Astrocyte (in vitro differentiated cells and primary cell): ENCODE measurements at regions not wholly inside any gene's neighbourhood (a gene's known extent, or its start where the extent isn't known, plus 50 kb on each side); places are given as distances from the start of the nearest gene placed in this dataset.
A peak's percentile ranks its signal among the peaks of the same experiment; 100 is the strongest.

Experiments
- DNase-seq: peaks from one replicate; pipeline ENCODE4 v3.0.0-alpha.2; 2010; ENCODE audit warnings: low read depth
- FAIRE-seq: peaks from 2 replicates; lab custom pipeline; 2011; peaks lifted over from hg19 to GRCh38; lab: Jason Lieb, UNC
- H2AFZ ChIP-seq: 2 replicates; pipeline ENCODE4 v1.6.0; 2012; ENCODE audit warnings: low read depth, low read length, inconsistent platforms
- H3K27ac ChIP-seq: 2 replicates; pipeline ENCODE4 v1.5.1; 2011; ENCODE audit warnings: low read depth, low read length, inconsistent platforms
- H3K27me3 ChIP-seq: 2 replicates; pipeline ENCODE4 v1.6.0; 2011; ENCODE audit warnings: low read length, inconsistent platforms; ENCODE audit not compliant: insufficient read depth
- H3K36me3 ChIP-seq: 2 replicates; pipeline ENCODE4 v1.5.1; 2011; ENCODE audit warnings: low read length, inconsistent platforms; ENCODE audit not compliant: insufficient read depth
- H3K4me1 ChIP-seq: 2 replicates; pipeline ENCODE4 v1.5.1; 2011; ENCODE audit warnings: low read length, inconsistent platforms; ENCODE audit not compliant: insufficient read depth
- H3K4me2 ChIP-seq: 2 replicates; pipeline ENCODE4 v1.6.0; 2012; ENCODE audit warnings: low read length, inconsistent platforms
- H3K4me3 ChIP-seq: 2 replicates; pipeline ENCODE4 v1.5.1; 2011; ENCODE audit warnings: low read depth, mild to moderate bottlenecking, low read length, inconsistent platforms; ENCODE audit not compliant: insufficient read depth
- H3K79me2 ChIP-seq: 2 replicates; pipeline ENCODE4 v1.6.0; 2012; ENCODE audit warnings: mild to moderate bottlenecking, low read length, inconsistent platforms; ENCODE audit not compliant: insufficient read depth
- H3K9ac ChIP-seq: 2 replicates; pipeline ENCODE4 v1.6.0; 2012; ENCODE audit warnings: mild to moderate bottlenecking, low read length, inconsistent platforms
- H3K9me3 ChIP-seq: 2 replicates; pipeline ENCODE4 v1.5.1; 2012; ENCODE audit warnings: low read depth, mild to moderate bottlenecking, low read length, inconsistent platforms; ENCODE audit not compliant: insufficient read depth
- H4K20me1 ChIP-seq: 2 replicates; pipeline ENCODE4 v1.6.0; 2012; ENCODE audit warnings: low read length, inconsistent platforms; ENCODE audit not compliant: insufficient read depth
- H3K27ac Mint-ChIP-seq: one replicate; pipeline ENCODE4 v1.8.0; 2021; ENCODE audit warnings: mild to moderate bottlenecking, mixed read lengths; ENCODE audit not compliant: unreplicated experiment
- H3K27me3 Mint-ChIP-seq: one replicate; pipeline ENCODE4 v1.8.0; 2021; ENCODE audit warnings: low read depth, mixed read lengths; ENCODE audit not compliant: unreplicated experiment
- H3K36me3 Mint-ChIP-seq: one replicate; pipeline ENCODE4 v1.8.0; 2021; ENCODE audit warnings: low read depth, mixed read lengths; ENCODE audit not compliant: unreplicated experiment
- H3K4me1 Mint-ChIP-seq: one replicate; pipeline ENCODE4 v1.8.0; 2021; ENCODE audit warnings: low read depth, mixed read lengths; ENCODE audit not compliant: unreplicated experiment
- H3K4me3 Mint-ChIP-seq: one replicate; pipeline ENCODE4 v1.8.0; 2021; ENCODE audit warnings: mild to moderate bottlenecking, moderate library complexity, mixed read lengths; ENCODE audit not compliant: unreplicated experiment
- H3K9me3 Mint-ChIP-seq: one replicate; pipeline ENCODE4 v1.8.0; 2021; ENCODE audit warnings: mild to moderate bottlenecking, mixed read lengths; ENCODE audit not compliant: unreplicated experiment
- CTCF ChIP-seq: IDR thresholded peaks from 2 replicates; pipeline ENCODE4 v1.5.1; 2011; ENCODE audit warnings: low read depth, mild to moderate bottlenecking, inconsistent platforms, low read length, moderate library complexity; ENCODE audit not compliant: insufficient read depth
- EZH2 ChIP-seq: IDR thresholded peaks from 2 replicates; pipeline ENCODE4 v1.6.1; 2012; ENCODE audit warnings: mild to moderate bottlenecking, low read length, inconsistent platforms; ENCODE audit not compliant: insufficient read depth

- Mint-ChIP-seq H3K36me3 (no peaks in the 10 kb centered on the region), H3K4me1 (peaks cover 2% of the 10 kb centered on the region), H3K27me3 (peaks cover 9% of the 10 kb centered on the region), H3K4me3 (no peak overlapping the region), H3K27ac (no peak overlapping the region), H3K9me3 (no peaks in the 10 kb centered on the region)
- no peaks in the 10 kb centered on the region for H4K20me1 ChIP-seq
- TF ChIP-seq EZH2 = no peak
- no peak for TF ChIP-seq CTCF
- FAIRE-seq (no peak), DNase-seq (no peak)
- no peaks in the 10 kb centered on the region for H3K4me1 ChIP-seq
- no peaks in the 10 kb centered on the region for H3K79me2 ChIP-seq
- no peak overlapping the region for H2AFZ ChIP-seq
- no peak overlapping the region for H3K27ac ChIP-seq
- no peaks in the 10 kb centered on the region for H3K36me3 ChIP-seq
- no peaks in the 10 kb centered on the region for H3K9me3 ChIP-seq
- no peak overlapping the region for H3K4me2 ChIP-seq
- H3K4me3 ChIP-seq = no peak overlapping the region
- H3K27me3 ChIP-seq = peaks cover 5% of the 10 kb centered on the region
- no peak overlapping the region for H3K9ac ChIP-seq
Observed at GRCh38 chr5:171680485-171680884, 105.1 kb upstream of the SMIM23 start.

GRCh38 chr5:171681061-171681460 is 104.6 kb upstream of the SMIM23 start:
- no peak overlapping the region for H3K4me3 ChIP-seq
- H3K4me1 Mint-ChIP-seq = peaks cover 2% of the 10 kb centered on the region
- H3K27ac ChIP-seq = no peak overlapping the region
- H3K4me2 ChIP-seq = no peak overlapping the region
- H2AFZ ChIP-seq = no peak overlapping the region
- TF ChIP-seq EZH2 (no peak), CTCF (no peak)
- H4K20me1 ChIP-seq = no peaks in the 10 kb centered on the region
- no peaks in the 10 kb centered on the region for H3K9me3 Mint-ChIP-seq
- FAIRE-seq (no peak), DNase-seq (no peak)
- H3K9me3 ChIP-seq = no peaks in the 10 kb centered on the region
- no peaks in the 10 kb centered on the region for H3K36me3 ChIP-seq
- no peak overlapping the region for H3K4me3 Mint-ChIP-seq
- H3K79me2 ChIP-seq = no peaks in the 10 kb centered on the region
- H3K9ac ChIP-seq = no peak overlapping the region
- no peaks in the 10 kb centered on the region for H3K4me1 ChIP-seq
- H3K27ac Mint-ChIP-seq = no peak overlapping the region
- peaks cover 2% of the 10 kb centered on the region for H3K36me3 Mint-ChIP-seq
- peaks cover 12% of the 10 kb centered on the region for H3K27me3 Mint-ChIP-seq
- peaks cover 3% of the 10 kb centered on the region for H3K27me3 ChIP-seq

- DNase-seq = peak; percentile 17
Observed at GRCh38 chr5:171681677-171682076, 103.9 kb upstream of the SMIM23 start.

More at GRCh38 chr5:171681677-171682076, 103.9 kb upstream of the SMIM23 start:
- H4K20me1 ChIP-seq = no peaks in the 10 kb centered on the region
- no peak overlapping the region for H3K4me3 ChIP-seq
- no peak overlapping the region for H3K27ac ChIP-seq
- no peaks in the 10 kb centered on the region for H3K27me3 ChIP-seq
- no peak overlapping the region for H2AFZ ChIP-seq
- no peak for FAIRE-seq
- H3K4me1 ChIP-seq = no peaks in the 10 kb centered on the region
- H3K27ac Mint-ChIP-seq = no peak overlapping the region
- H3K4me3 Mint-ChIP-seq = no peak overlapping the region
- peaks cover 2% of the 10 kb centered on the region for H3K4me1 Mint-ChIP-seq
- H3K36me3 ChIP-seq = no peaks in the 10 kb centered on the region
- TF ChIP-seq CTCF = no peak
- no peak for TF ChIP-seq EZH2
- no peaks in the 10 kb centered on the region for H3K9me3 ChIP-seq
- H3K27me3 Mint-ChIP-seq = peaks cover 12% of the 10 kb centered on the region
- no peak overlapping the region for H3K4me2 ChIP-seq
- H3K79me2 ChIP-seq = no peaks in the 10 kb centered on the region
- H3K9me3 Mint-ChIP-seq = no peaks in the 10 kb centered on the region
- H3K9ac ChIP-seq = no peak overlapping the region
- H3K36me3 Mint-ChIP-seq = peaks cover 2% of the 10 kb centered on the region
